Stimulated activated naive CD4-positive, alpha-beta T cell treated with Interleukin-2 at 50 U/mL for 16 hours (primary cell): ENCODE measurements at regions not wholly inside any gene's neighbourhood (a gene's known extent, or its start where the extent isn't known, plus 50 kb on each side); places are given as distances from the start of the nearest gene placed in this dataset.

Experiments used
- DNase-seq: peaks from one replicate; lab custom pipeline; 2025; lab: John Stamatoyannopoulos, UW

GRCh38 chr6:102631921-102632320 is 1238.4 kb downstream of the GRIK2 start:
- no peak for DNase-seq

GRCh38 chr6:102623201-102623600 is 1229.7 kb downstream of the GRIK2 start:
- no peak for DNase-seq

GRCh38 chr6:102619585-102619984 is 1226.1 kb downstream of the GRIK2 start:
- DNase-seq, result no peak

- no peak for DNase-seq
Measured at GRCh38 chr6:102582569-102582968, 1189.1 kb downstream of the GRIK2 start.

- no peak for DNase-seq
Measured at GRCh38 chr6:102581378-102582124, 1188.0 kb downstream of the GRIK2 start.

- no peak for DNase-seq
Measured at GRCh38 chr6:102571236-102571908, 1177.9 kb downstream of the GRIK2 start.

GRCh38 chr6:102562713-102563112 is 1169.2 kb downstream of the GRIK2 start:
- DNase-seq, result no peak

- DNase-seq, result no peak
Measured at GRCh38 chr6:102553214-102553613, 1159.7 kb downstream of the GRIK2 start.

GRCh38 chr6:102549221-102549874 is 1155.8 kb downstream of the GRIK2 start:
- DNase-seq, result no peak

GRCh38 chr6:102525336-102525735 is 1131.8 kb downstream of the GRIK2 start:
- no peak for DNase-seq

- DNase-seq, result no peak
Measured at GRCh38 chr6:102520966-102521365, 1127.5 kb downstream of the GRIK2 start.

- DNase-seq, result no peak
Measured at GRCh38 chr6:102517506-102517905, 1124.0 kb downstream of the GRIK2 start.

GRCh38 chr6:102501615-102502014 is 1108.1 kb downstream of the GRIK2 start:
- DNase-seq, result no peak

GRCh38 chr6:102494808-102495207 is 1101.3 kb downstream of the GRIK2 start:
- DNase-seq, result no peak

GRCh38 chr6:102493485-102493884 is 1100.0 kb downstream of the GRIK2 start:
- no peak for DNase-seq

GRCh38 chr6:102488729-102489128 is 1095.2 kb downstream of the GRIK2 start:
- DNase-seq, result no peak

- no peak for DNase-seq
Measured at GRCh38 chr6:102485480-102485879, 1092.0 kb downstream of the GRIK2 start.

GRCh38 chr6:102474041-102474807 is 1080.7 kb downstream of the GRIK2 start:
- no peak for DNase-seq

- DNase-seq, result no peak
Measured at GRCh38 chr6:102458990-102459389, 1065.5 kb downstream of the GRIK2 start.

GRCh38 chr6:102438171-102438570 is 1044.7 kb downstream of the GRIK2 start:
- no peak for DNase-seq

- no peak for DNase-seq
Measured at GRCh38 chr6:102417368-102417998, 1024.0 kb downstream of the GRIK2 start.

GRCh38 chr6:102415891-102416290 is 1022.4 kb downstream of the GRIK2 start:
- DNase-seq, result no peak
